IPS-15b (cell line): ENCODE measurements at regions not wholly inside any gene's neighbourhood (a gene's known extent, or its start where the extent isn't known, plus 50 kb on each side); places are given as distances from the start of the nearest gene placed in this dataset.
"Not testable (repeated sequence)": the region's sequence is repeated elsewhere in the genome, so short reads cannot be mapped to it uniquely, and the experiment has no call there.

ENCODE experiments used
- H3K27me3 ChIP-seq: one replicate; pipeline ENCODE4 v1.6.1; 2013; ENCODE audit warnings: low read length; ENCODE audit not compliant: control insufficient read depth, insufficient read depth
- H3K36me3 ChIP-seq: one replicate; pipeline ENCODE4 v1.6.1; 2013; ENCODE audit warnings: low read length; ENCODE audit not compliant: control insufficient read depth, insufficient read depth
- H3K4me1 ChIP-seq: one replicate; pipeline ENCODE4 v1.6.1; 2013; ENCODE audit warnings: mild to moderate bottlenecking, low read length; ENCODE audit not compliant: control insufficient read depth, insufficient read depth
- H3K4me3 ChIP-seq: one replicate; pipeline ENCODE4 v1.5.1; 2013; ENCODE audit warnings: low read depth, low read length
- H3K9ac ChIP-seq: one replicate; pipeline ENCODE4 v1.6.1; 2013; ENCODE audit warnings: low read depth, mild to moderate bottlenecking, low read length
- H3K9me3 ChIP-seq: one replicate; pipeline ENCODE4 v1.6.1; 2013; ENCODE audit warnings: mild to moderate bottlenecking, low read length; ENCODE audit not compliant: control insufficient read depth, insufficient read depth

GRCh38 chrX:437661-438390, 51.1 kb upstream of the PPP2R3B start:
- Histone ChIP-seq H3K4me1 (no peaks in the 10 kb centered on the region), H3K9me3 (no peaks in the 10 kb centered on the region), H3K36me3 (no peaks in the 10 kb centered on the region), H3K4me3 (no peak overlapping the region), H3K9ac (no peak overlapping the region), H3K27me3 (peaks cover 2% of the 10 kb centered on the region)

- Histone ChIP-seq H3K36me3 (no peaks in the 10 kb centered on the region), H3K27me3 (peaks cover 2% of the 10 kb centered on the region), H3K9me3 (no peaks in the 10 kb centered on the region), H3K4me1 (no peaks in the 10 kb centered on the region), H3K9ac (no peak overlapping the region), H3K4me3 (no peak overlapping the region)
Measured at GRCh38 chrX:439241-439640, 52.5 kb upstream of the PPP2R3B start.

DNA sequence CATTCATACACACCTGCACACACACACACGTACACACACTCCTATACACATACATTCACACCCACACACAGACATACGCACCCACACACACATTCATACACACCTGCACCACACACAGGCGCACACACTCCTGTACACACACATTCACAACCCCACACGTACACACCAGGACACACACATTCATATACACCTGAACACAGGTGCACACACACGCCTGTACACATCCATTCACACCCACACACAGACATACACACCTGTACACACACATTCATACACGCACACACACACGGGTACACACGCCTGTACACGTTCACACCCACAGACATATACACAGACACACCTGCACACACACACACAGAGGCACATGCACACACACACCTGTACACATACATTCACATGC, 53.0 kb upstream of the PPP2R3B start:
- Histone ChIP-seq H3K36me3 (no peaks in the 10 kb centered on the region), H3K27me3 (peaks cover 2% of the 10 kb centered on the region), H3K9ac (no peak overlapping the region)

DNA sequence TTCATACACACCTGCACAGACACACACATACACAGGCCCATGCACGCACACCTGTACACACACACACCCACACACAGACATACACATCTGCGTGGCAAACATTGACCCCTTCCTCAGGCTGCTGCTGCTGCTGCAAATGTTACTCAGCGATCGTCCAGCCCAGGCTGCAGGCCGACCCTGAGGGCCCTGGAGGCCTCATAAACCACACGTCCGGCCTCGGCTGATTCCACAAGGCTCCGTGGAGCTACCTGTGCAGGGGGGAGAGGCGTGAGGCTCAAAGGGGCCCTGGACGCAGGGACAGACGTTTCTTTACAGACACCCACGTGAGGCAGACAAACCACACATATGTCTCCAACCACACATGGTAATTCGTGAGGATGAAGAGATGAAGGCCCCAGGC, 53.9 kb upstream of the PPP2R3B start:
- Histone ChIP-seq H3K36me3 (no peaks in the 10 kb centered on the region), H3K27me3 (peaks cover 2% of the 10 kb centered on the region), H3K9me3 (no peaks in the 10 kb centered on the region), H3K9ac (no peak overlapping the region), H3K4me3 (no peak overlapping the region), H3K4me1 (peaks cover 5% of the 10 kb centered on the region)

More for the DNA sequence above, 53.0 kb upstream of the PPP2R3B start:
- no peaks in the 10 kb centered on the region for H3K9me3 ChIP-seq
- H3K4me3 ChIP-seq: no peak overlapping the region
- H3K4me1 ChIP-seq: no peaks in the 10 kb centered on the region

- peaks cover 6% of the 10 kb centered on the region for H3K4me1 ChIP-seq
Measured at GRCh38 chrX:443536-444210, 57.0 kb upstream of the PPP2R3B start.

DNA sequence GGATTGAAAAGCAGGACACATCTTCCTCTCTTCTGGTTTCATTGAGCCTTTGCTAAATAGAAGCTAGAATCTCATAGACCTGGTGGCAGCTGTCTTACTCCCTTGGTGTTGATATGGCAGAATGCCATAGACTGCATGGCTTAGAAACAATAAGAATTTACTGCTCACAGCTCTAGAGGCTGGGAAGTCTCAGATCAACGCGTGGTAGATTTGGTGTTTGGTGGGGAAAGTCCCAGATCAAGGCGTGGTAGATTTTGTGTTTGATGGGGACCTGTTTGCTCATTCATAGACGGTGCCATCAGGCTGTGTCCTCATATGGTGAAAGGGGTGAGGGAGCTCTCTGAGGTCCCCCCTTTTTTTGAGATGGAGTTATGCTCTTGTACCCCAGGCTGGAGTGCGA, 57.6 kb upstream of the PPP2R3B start:
- Histone ChIP-seq H3K4me1 (peaks cover 6% of the 10 kb centered on the region), H3K9ac (no peak overlapping the region)

More at GRCh38 chrX:443536-444210, 57.0 kb upstream of the PPP2R3B start:
- no peaks in the 10 kb centered on the region for H3K9me3 ChIP-seq
- H3K9ac ChIP-seq: no peak overlapping the region
- no peak overlapping the region for H3K4me3 ChIP-seq
- no peaks in the 10 kb centered on the region for H3K27me3 ChIP-seq
- no peaks in the 10 kb centered on the region for H3K36me3 ChIP-seq

GRCh38 chrX:445727-446126, 59.0 kb upstream of the PPP2R3B start:
- H3K4me3 ChIP-seq: no peak overlapping the region
- peaks cover 6% of the 10 kb centered on the region for H3K4me1 ChIP-seq
- H3K36me3 ChIP-seq: no peaks in the 10 kb centered on the region
- H3K9ac ChIP-seq: no peak overlapping the region
- H3K9me3 ChIP-seq: no peaks in the 10 kb centered on the region
- H3K27me3 ChIP-seq: no peaks in the 10 kb centered on the region

More for the DNA sequence above, 57.6 kb upstream of the PPP2R3B start:
- Histone ChIP-seq H3K9me3 (no peaks in the 10 kb centered on the region), H3K27me3 (no peaks in the 10 kb centered on the region), H3K4me3 (no peak overlapping the region), H3K36me3 (no peaks in the 10 kb centered on the region)

DNA sequence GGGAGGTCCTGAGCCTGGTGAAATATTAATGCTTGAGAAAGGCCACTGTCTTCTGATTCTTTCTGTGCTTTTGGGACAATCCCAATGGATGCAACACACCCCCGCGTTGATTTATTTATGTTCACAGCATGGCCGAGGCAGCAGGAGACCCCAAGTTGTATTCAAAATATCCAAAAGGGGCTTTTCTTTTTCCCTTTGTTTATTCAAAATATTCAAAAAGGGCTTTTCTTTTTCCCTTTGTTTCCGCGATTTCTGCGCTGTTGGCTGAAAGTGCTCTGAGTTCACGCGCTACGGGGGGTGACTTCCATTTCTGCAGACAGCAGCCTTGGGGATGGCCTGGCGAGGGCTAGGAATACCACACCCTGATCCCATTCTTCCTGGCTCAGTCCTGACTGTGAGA, 59.5 kb upstream of the PPP2R3B start:
- Histone ChIP-seq H3K4me1 (peaks cover 6% of the 10 kb centered on the region), H3K27me3 (no peaks in the 10 kb centered on the region), H3K9ac (no peak overlapping the region), H3K36me3 (no peaks in the 10 kb centered on the region), H3K4me3 (no peak overlapping the region), H3K9me3 (no peaks in the 10 kb centered on the region)

DNA sequence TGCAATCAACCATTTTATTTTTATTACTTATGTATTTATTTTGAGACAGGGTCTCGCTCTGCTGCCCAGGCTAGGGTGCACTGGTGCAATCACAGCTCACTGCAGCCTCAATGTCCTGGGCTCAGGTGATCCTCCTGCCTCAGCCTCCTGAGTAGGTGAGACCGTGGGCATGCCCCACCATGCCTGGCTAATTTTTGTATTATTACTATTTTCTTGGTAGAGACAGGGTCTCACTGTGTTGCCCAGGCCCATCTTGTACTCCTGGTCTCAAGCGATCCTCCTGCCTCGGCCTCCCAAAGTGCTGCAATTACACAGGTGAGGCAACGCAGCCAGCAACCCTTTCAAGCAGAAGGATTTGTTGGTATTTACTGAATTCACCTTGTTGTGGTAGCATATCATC, 60.3 kb upstream of the PPP2R3B start:
- H3K36me3 ChIP-seq: no peaks in the 10 kb centered on the region
- peaks cover 6% of the 10 kb centered on the region for H3K4me1 ChIP-seq
- H3K9me3 ChIP-seq: no peaks in the 10 kb centered on the region
- H3K27me3 ChIP-seq: no peaks in the 10 kb centered on the region
- H3K9ac ChIP-seq: no peak overlapping the region
- no peak overlapping the region for H3K4me3 ChIP-seq

GRCh38 chrX:451750-452149, 65.0 kb upstream of the PPP2R3B start:
- H3K9me3 ChIP-seq, H3K9ac ChIP-seq, H3K27me3 ChIP-seq, H3K4me1 ChIP-seq, H3K4me3 ChIP-seq, H3K36me3 ChIP-seq: not testable (repeated sequence)

DNA sequence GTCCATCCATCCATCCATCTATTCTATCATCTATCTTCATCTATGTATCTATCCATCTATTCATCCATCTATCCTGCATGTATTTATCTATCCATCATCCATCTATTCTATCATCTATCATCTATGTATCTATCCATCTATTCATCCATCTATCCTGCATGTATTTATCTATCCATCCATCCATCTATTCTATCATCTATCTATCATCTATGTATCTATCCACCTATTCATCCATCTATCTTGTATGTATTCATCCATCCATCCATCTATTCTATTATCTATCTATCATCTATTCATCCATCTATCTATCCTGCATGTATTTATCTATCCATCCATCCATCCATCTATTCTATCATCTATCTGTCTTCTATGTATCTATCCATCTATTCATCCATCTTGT, 65.9 kb upstream of the PPP2R3B start:
- no peaks in the 10 kb centered on the region for H3K36me3 ChIP-seq
- H3K9me3 ChIP-seq: no peaks in the 10 kb centered on the region
- H3K4me1 ChIP-seq: no peaks in the 10 kb centered on the region
- no peak overlapping the region for H3K9ac ChIP-seq
- no peaks in the 10 kb centered on the region for H3K27me3 ChIP-seq
- H3K4me3 ChIP-seq: no peak overlapping the region

- H3K36me3 ChIP-seq, H3K9ac ChIP-seq, H3K9me3 ChIP-seq, H3K4me1 ChIP-seq, H3K27me3 ChIP-seq, H3K4me3 ChIP-seq: not testable (repeated sequence)
Measured at GRCh38 chrX:454514-454913, 67.8 kb upstream of the PPP2R3B start.
